AG08395 (cell line): ENCODE measurements at regions not wholly inside any gene's neighbourhood (a gene's known extent, or its start where the extent isn't known, plus 50 kb on each side); places are given as distances from the start of the nearest gene placed in this dataset.
A peak's percentile ranks its signal among the peaks of the same experiment; 100 is the strongest.
"Not testable (repeated sequence)": the region's sequence is repeated elsewhere in the genome, so short reads cannot be mapped to it uniquely, and the experiment has no call there.

Source experiments
- DNase-seq: peaks from one replicate; pipeline ENCODE4 v3.0.0; 2012; ENCODE audit warnings: mixed read lengths, low spot score

DNA sequence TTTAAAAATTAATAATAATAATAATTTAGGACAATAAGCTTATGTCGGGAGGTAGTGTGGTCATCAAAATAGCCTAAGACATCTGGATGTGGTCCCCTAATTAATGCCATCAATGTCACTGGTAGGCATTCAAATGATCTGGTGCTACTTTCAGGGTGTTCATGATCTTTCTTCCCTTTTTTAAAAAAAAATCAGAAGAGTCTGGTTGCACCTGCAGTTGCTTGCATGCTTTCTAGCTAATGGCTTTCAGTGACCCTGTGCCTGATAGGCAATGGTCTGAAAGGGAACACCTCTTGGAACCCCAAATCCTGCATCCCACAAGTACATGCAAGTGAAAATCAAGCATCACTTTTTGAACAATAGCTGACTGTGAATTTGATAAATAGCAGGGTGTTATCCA lies 64.1 kb upstream of the KBTBD8 start:
- no peak for DNase-seq

- DNase-seq, result no peak
Measured at GRCh38 chr3:66934725-66935124, 63.4 kb upstream of the KBTBD8 start.

DNA sequence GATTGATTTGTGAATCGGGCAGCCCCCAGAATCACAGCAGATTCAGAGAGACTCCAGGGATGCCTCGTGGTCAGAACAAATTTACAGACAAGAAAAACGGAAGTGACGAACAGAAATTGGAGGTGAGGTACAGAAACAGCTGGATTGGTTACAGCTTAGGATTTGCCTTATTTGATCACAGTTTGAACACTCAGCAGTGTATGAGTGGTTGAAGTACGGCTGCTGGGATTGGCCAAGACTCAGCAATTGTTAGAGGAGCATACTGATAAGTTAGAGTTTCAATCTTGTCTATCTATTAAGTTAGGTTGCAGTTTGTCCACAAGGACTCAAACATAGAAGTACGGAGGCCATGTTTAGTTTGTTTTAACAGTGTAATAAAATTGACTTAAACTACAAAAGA lies 61.1 kb upstream of the KBTBD8 start:
- not testable (repeated sequence) for DNase-seq

- peak; percentile 59 for DNase-seq
Measured at GRCh38 chr3:66938338-66938963, 59.7 kb upstream of the KBTBD8 start.

DNA sequence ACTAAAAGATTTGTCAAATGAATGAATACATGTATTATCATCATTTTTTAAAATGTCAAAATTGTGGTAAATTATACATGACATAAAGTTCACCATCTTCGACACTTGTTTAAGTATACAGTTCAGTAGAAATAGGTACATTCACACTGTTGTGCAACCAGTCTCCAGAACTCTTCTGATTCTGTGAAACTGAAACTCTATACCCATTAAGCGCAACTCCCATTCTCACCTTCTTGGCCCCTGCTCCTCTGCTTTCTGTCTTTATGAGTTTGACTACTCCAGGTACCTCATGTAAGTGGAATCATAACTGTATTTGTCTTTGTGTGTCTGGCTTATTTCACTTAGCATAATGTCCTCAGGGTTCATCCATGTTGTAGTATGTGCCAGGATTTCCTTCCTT lies 50.1 kb upstream of the KBTBD8 start:
- no peak for DNase-seq
